Endometrium (tissue), 2 donors: ENCODE measurements at regions not wholly inside any gene's neighbourhood (a gene's known extent, or its start where the extent isn't known, plus 50 kb on each side); places are given as distances from the start of the nearest gene placed in this dataset.
A peak's percentile ranks its signal among the peaks of the same experiment; 100 is the strongest.

Experiments used
- FAIRE-seq: peaks from 2 replicates; lab custom pipeline; 2012; peaks lifted over from hg19 to GRCh38; lab: Jason Lieb, UNC
- donor health status: control.
- donor health status: control.

GRCh38 chr3:46089237-46090011, 62.1 kb upstream of the XCR1 start:
- no peak for FAIRE-seq

- FAIRE-seq, result peak; percentile 58
Observed at GRCh38 chr3:46087871-46088270, 60.6 kb upstream of the XCR1 start.

GRCh38 chr3:46086986-46087385, 59.7 kb upstream of the XCR1 start:
- no peak for FAIRE-seq

- no peak for FAIRE-seq
Observed at GRCh38 chr3:46086083-46086437, 58.8 kb upstream of the XCR1 start.

GRCh38 chr3:46085421-46086082, 58.3 kb upstream of the XCR1 start:
- no peak for FAIRE-seq

- FAIRE-seq, result no peak
Observed at GRCh38 chr3:46083956-46084355, 56.7 kb upstream of the XCR1 start.

GRCh38 chr3:46082849-46083248, 55.6 kb upstream of the XCR1 start:
- FAIRE-seq, result no peak

- no peak for FAIRE-seq
Observed at GRCh38 chr3:46082021-46082420, 54.7 kb upstream of the XCR1 start.

GRCh38 chr3:46080969-46081345, 53.7 kb upstream of the XCR1 start:
- FAIRE-seq, result no peak

GRCh38 chr3:46080124-46080968, 53.1 kb upstream of the XCR1 start:
- no peak for FAIRE-seq

- FAIRE-seq, result peak; percentile 90
Observed at GRCh38 chr3:46078712-46079400, 51.6 kb upstream of the XCR1 start.
